HEK293 (cell line): ENCODE measurements at regions not wholly inside any gene's neighbourhood (a gene's known extent, or its start where the extent isn't known, plus 50 kb on each side); places are given as distances from the start of the nearest gene placed in this dataset.
A peak's percentile ranks its signal among the peaks of the same experiment; 100 is the strongest.

ENCODE experiments used
- GLI2 ChIP-seq: fragments of 450-650 bp; formaldehyde crosslinking; IDR thresholded peaks from 2 replicates; pipeline ENCODE4; 2017; ENCODE audit warnings: missing biosample characterization, missing genetic modification characterization, low read depth, borderline replicate concordance
- GLIS1 ChIP-seq: fragments of 450-650 bp; formaldehyde crosslinking; IDR thresholded peaks from 2 replicates; pipeline ENCODE4 v1.5.1; 2016; ENCODE audit warnings: missing biosample characterization, missing genetic modification characterization
- MEIS1 ChIP-seq: sonication (generic); formaldehyde crosslinking; IDR thresholded peaks from 2 replicates; pipeline ENCODE4 v1.8.1; 2022; ENCODE audit warnings: missing genetic modification reagents, mild to moderate bottlenecking, borderline replicate concordance
- MZF1 ChIP-seq: fragments of 450-650 bp; formaldehyde crosslinking; IDR thresholded peaks from 2 replicates; pipeline ENCODE4 v1.5.1; 2017; ENCODE audit warnings: missing biosample characterization, missing genetic modification characterization, borderline replicate concordance
- PRDM10 ChIP-seq: fragments of 450-650 bp; formaldehyde crosslinking; IDR thresholded peaks from 2 replicates; pipeline ENCODE4 v1.5.1; 2016; ENCODE audit warnings: missing biosample characterization, missing genetic modification characterization
- SP3 ChIP-seq: fragments of 450-650 bp; formaldehyde crosslinking; IDR thresholded peaks from 2 replicates; pipeline ENCODE4 v1.5.1; 2016; ENCODE audit warnings: missing biosample characterization, missing genetic modification characterization
- TCF7L2 ChIP-seq: IDR thresholded peaks from 2 replicates; pipeline ENCODE4 v1.6.1; 2011; ENCODE audit warnings: low read depth, mild to moderate bottlenecking, inconsistent platforms, low read length, moderate library complexity, borderline replicate concordance
- TSHZ1 ChIP-seq: fragments of 450-650 bp; formaldehyde crosslinking; IDR thresholded peaks from 2 replicates; pipeline ENCODE4 v1.5.1; 2016; ENCODE audit warnings: missing biosample characterization, missing genetic modification characterization, borderline replicate concordance
- ZBTB1 ChIP-seq: fragments of 450-650 bp; formaldehyde crosslinking; IDR thresholded peaks from 2 replicates; pipeline ENCODE4 v1.5.1; 2016; ENCODE audit warnings: missing biosample characterization, missing genetic modification characterization
- ZNF174 ChIP-seq: fragments of 450-650 bp; formaldehyde crosslinking; IDR thresholded peaks from 2 replicates; pipeline ENCODE4 v1.5.0; 2017; ENCODE audit warnings: missing biosample characterization, mild to moderate bottlenecking, missing genetic modification characterization
- ZNF202 ChIP-seq: fragments of 450-650 bp; formaldehyde crosslinking; IDR thresholded peaks from 2 replicates; pipeline ENCODE4 v1.5.1; 2016; ENCODE audit warnings: missing biosample characterization, missing genetic modification characterization, borderline replicate concordance
- ZNF24 ChIP-seq: fragments of 450-650 bp; formaldehyde crosslinking; IDR thresholded peaks from 2 replicates; pipeline ENCODE4 v1.5.1; 2016; ENCODE audit warnings: missing biosample characterization, missing genetic modification characterization
- ZNF26 ChIP-seq: fragments of 450-650 bp; formaldehyde crosslinking; IDR thresholded peaks from 2 replicates; pipeline ENCODE4 v1.5.1; 2016; ENCODE audit warnings: missing biosample characterization, missing genetic modification characterization
- ZNF266 ChIP-seq: fragments of 450-650 bp; formaldehyde crosslinking; IDR thresholded peaks from 2 replicates; pipeline ENCODE4 v1.5.1; 2016; ENCODE audit warnings: missing biosample characterization, missing genetic modification characterization, low read depth
- ZNF280D ChIP-seq: fragments of 450-650 bp; formaldehyde crosslinking; IDR thresholded peaks from 2 replicates; pipeline ENCODE4 v1.5.1; 2016; ENCODE audit warnings: missing biosample characterization, missing genetic modification characterization
- ZNF391 ChIP-seq: fragments of 450-650 bp; formaldehyde crosslinking; IDR thresholded peaks from 2 replicates; pipeline ENCODE4 v1.5.1; 2016; ENCODE audit warnings: low read depth, missing biosample characterization, missing genetic modification characterization, borderline replicate concordance
- ZNF394 ChIP-seq: fragments of 450-650 bp; formaldehyde crosslinking; IDR thresholded peaks from 2 replicates; pipeline ENCODE4 v1.5.1; 2016; ENCODE audit warnings: missing biosample characterization, missing genetic modification characterization, mild to moderate bottlenecking, moderate library complexity, borderline replicate concordance
- ZNF513 ChIP-seq: fragments of 450-650 bp; IDR thresholded peaks from 2 replicates; pipeline ENCODE4 v1.5.1; 2018; ENCODE audit warnings: missing biosample characterization, missing genetic modification characterization
- ZNF561 ChIP-seq: fragments of 450-650 bp; IDR thresholded peaks from 2 replicates; pipeline ENCODE4 v1.5.1; 2018; ENCODE audit warnings: missing biosample characterization, missing genetic modification characterization, borderline replicate concordance
- ZNF600 ChIP-seq: fragments of 450-650 bp; formaldehyde crosslinking; IDR thresholded peaks from 2 replicates; pipeline ENCODE4 v1.5.1; 2016; ENCODE audit warnings: missing biosample characterization, missing genetic modification characterization
- ZNF645 ChIP-seq: fragments of 450-650 bp; formaldehyde crosslinking; IDR thresholded peaks from 2 replicates; pipeline ENCODE4; 2016; ENCODE audit warnings: missing biosample characterization, missing genetic modification characterization
- ZNF658 ChIP-seq: fragments of 450-650 bp; formaldehyde crosslinking; IDR thresholded peaks from 2 replicates; pipeline ENCODE4; 2016; ENCODE audit warnings: missing biosample characterization, missing genetic modification characterization
- ZNF747 ChIP-seq: fragments of 450-650 bp; formaldehyde crosslinking; IDR thresholded peaks from 2 replicates; pipeline ENCODE4 v1.5.1; 2016; ENCODE audit warnings: missing biosample characterization, missing genetic modification characterization
- ZSCAN30 ChIP-seq: fragments of 450-650 bp; IDR thresholded peaks from 2 replicates; pipeline ENCODE4 v1.5.1; 2018; ENCODE audit warnings: missing biosample characterization, mild to moderate bottlenecking, missing genetic modification characterization, moderate library complexity

- TF ChIP-seq MEIS1 (no peak), ZNF266 (tag by site-specific recombination) (no peak), ZBTB1 (no peak), ZNF280D (tag by site-specific recombination) (no peak), GLIS1 (tag by site-specific recombination) (no peak), ZNF26 (no peak), TCF7L2 (peak; percentile 46; the same call in 1 of the 2 replicates), ZNF24 (tag by site-specific recombination) (0 out of 2 replicates have a peak, but pooled peaks have one; percentile 23), TSHZ1 (tag by site-specific recombination) (no peak), GLI2 (tag by site-specific recombination) (no peak), ZNF391 (tag by site-specific recombination) (no peak), ZNF202 (no peak), ZNF658 (tag by site-specific recombination) (no peak), ZNF513 (tag by site-specific recombination) (no peak), PRDM10 (tag by site-specific recombination) (peak; percentile 77), ZNF394 (no peak), ZNF747 (tag by site-specific recombination) (no peak), ZNF600 (tag by site-specific recombination) (no peak), ZNF645 (tag by site-specific recombination) (no peak), SP3 (no peak), ZNF174 (tag by site-specific recombination) (no peak), MZF1 (tag by site-specific recombination) (peak; percentile 53; the same call in 1 of the 2 replicates), ZNF561 (tag by site-specific recombination) (peak; percentile 65; the same call in 1 of the 2 replicates), ZSCAN30 (peak; percentile 72)
Measured at GRCh38 chr10:33483124-33483815, 148.8 kb upstream of the NRP1 start (continued).
